ACC112 (cell line): ENCODE measurements at regions not wholly inside any gene's neighbourhood (a gene's known extent, or its start where the extent isn't known, plus 50 kb on each side); places are given as distances from the start of the nearest gene placed in this dataset.
"Not testable (repeated sequence)": the region's sequence is repeated elsewhere in the genome, so short reads cannot be mapped to it uniquely, and the experiment has no call there.

ENCODE experiments used
- H2AFZ ChIP-seq: fragments of 200-600 bp; sonication (generic); one replicate; pipeline ENCODE4 v1.6.0; 2017; ENCODE audit warnings: antibody characterized with exemption, low read length; ENCODE audit not compliant: unreplicated experiment
- H3K27ac ChIP-seq: fragments of 200-600 bp; sonication (generic); 2 replicates; pipeline ENCODE4 v1.5.1; 2014; ENCODE audit warnings: low read depth, mild to moderate bottlenecking, antibody characterized with exemption, low read length, moderate library complexity
- H3K27me3 ChIP-seq: fragments of 200-600 bp; sonication (generic); 2 replicates; pipeline ENCODE4 v1.6.1; 2014; ENCODE audit warnings: mild to moderate bottlenecking, antibody characterized with exemption, low read length, moderate library complexity, mixed read lengths; ENCODE audit not compliant: insufficient read depth
- H3K36me3 ChIP-seq: fragments of 200-600 bp; sonication (generic); 2 replicates; pipeline ENCODE4 v1.6.1; 2016; ENCODE audit warnings: mild to moderate bottlenecking, antibody characterized with exemption, low read length, moderate library complexity, mixed read lengths; ENCODE audit not compliant: insufficient read depth
- H3K4me1 ChIP-seq: fragments of 200-600 bp; sonication (generic); one replicate; pipeline ENCODE4 v1.6.1; 2016; ENCODE audit warnings: low read length, mixed read lengths; ENCODE audit not compliant: insufficient read depth, unreplicated experiment, control insufficient read depth
- H3K4me3 ChIP-seq: fragments of 200-600 bp; sonication (generic); 2 replicates; pipeline ENCODE4 v1.5.1; 2014; ENCODE audit warnings: mild to moderate bottlenecking, low read depth, low read length
- H3K79me2 ChIP-seq: fragments of 200-600 bp; sonication (generic); one replicate; pipeline ENCODE4 v1.6.0; 2016; ENCODE audit warnings: low read length; ENCODE audit not compliant: control insufficient read depth, unreplicated experiment, insufficient read depth

- Histone ChIP-seq H3K4me3 (no peak overlapping the region), H3K4me1 (no peaks in the 10 kb centered on the region), H3K79me2 (no peaks in the 10 kb centered on the region), H2AFZ (no peak overlapping the region), H3K27ac (no peak overlapping the region), H3K27me3 (no peaks in the 10 kb centered on the region), H3K36me3 (no peaks in the 10 kb centered on the region)
These were observed 822.9 kb downstream of the BRD1 start for GRCh38 chr22:49004484-49005399.

GRCh38 chr22:48997605-48998004 is 830.1 kb downstream of the BRD1 start:
- not testable (repeated sequence) for H2AFZ ChIP-seq, H3K36me3 ChIP-seq, H3K27ac ChIP-seq, H3K27me3 ChIP-seq, H3K79me2 ChIP-seq, H3K4me1 ChIP-seq, H3K4me3 ChIP-seq

- H3K79me2 ChIP-seq, result no peaks in the 10 kb centered on the region
- H3K4me1 ChIP-seq, result no peaks in the 10 kb centered on the region
- no peaks in the 10 kb centered on the region for H3K36me3 ChIP-seq
- no peak overlapping the region for H3K27ac ChIP-seq
- no peaks in the 10 kb centered on the region for H3K27me3 ChIP-seq
- H3K4me3 ChIP-seq, result no peak overlapping the region
- no peak overlapping the region for H2AFZ ChIP-seq
These were observed 834.0 kb downstream of the BRD1 start for GRCh38 chr22:48993655-48994054.

DNA sequence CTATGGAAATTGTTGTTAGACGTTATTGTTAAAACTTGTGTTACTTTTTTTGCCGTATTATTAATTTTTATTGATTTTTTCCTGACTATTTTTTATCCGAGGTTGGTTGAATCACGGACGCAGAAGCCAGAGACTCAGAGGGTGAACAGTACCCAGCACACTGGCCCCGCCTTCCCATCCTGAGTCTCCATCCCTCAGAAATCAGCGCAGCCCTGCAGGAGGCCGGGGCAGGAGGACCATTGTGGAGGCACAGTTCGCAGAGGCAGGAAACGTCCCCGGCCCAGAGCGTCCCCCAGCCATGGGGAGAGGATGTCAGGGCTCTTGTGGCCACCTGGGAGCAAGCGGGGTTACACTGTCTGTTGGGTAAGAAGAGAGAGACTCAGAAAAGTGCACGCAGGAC is 843.0 kb downstream of the BRD1 start:
- Histone ChIP-seq H3K27ac (no peak overlapping the region), H3K4me1 (no peaks in the 10 kb centered on the region), H3K4me3 (no peak overlapping the region), H3K36me3 (no peaks in the 10 kb centered on the region), H2AFZ (no peak overlapping the region), H3K79me2 (no peaks in the 10 kb centered on the region), H3K27me3 (no peaks in the 10 kb centered on the region)

DNA sequence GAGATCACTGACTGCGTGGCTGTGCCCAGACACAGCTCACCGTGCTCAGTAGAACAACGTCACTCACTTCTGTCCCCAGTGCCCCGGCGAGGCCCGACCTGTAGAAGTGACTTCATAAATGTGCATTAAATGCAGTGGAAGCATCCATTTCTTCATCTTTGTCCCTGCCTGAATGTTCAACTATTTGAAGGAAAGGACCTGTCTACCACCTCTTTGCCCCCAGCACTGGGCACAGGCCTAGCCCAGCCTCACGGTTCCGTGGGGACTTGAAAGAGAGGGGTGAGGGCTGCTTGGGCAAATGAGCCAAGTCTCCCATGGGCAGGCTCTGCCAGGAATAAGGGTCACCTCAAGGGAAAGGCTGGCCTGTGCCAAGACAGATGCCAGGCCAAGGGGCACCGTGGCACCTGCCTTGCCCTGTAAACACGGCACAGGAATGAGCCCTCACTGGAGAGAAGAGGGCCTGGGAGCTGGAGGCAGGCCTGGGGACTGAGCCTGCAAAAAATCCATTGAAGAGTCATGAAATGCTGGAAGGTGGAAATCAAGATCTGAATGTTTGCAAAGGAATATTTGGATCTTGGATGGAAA is 845.3 kb downstream of the BRD1 start:
- H3K4me3 ChIP-seq, result no peak overlapping the region
- no peak overlapping the region for H3K27ac ChIP-seq
- H3K4me1 ChIP-seq, result no peaks in the 10 kb centered on the region
- H3K27me3 ChIP-seq, result no peaks in the 10 kb centered on the region
- H3K79me2 ChIP-seq, result no peaks in the 10 kb centered on the region
- H3K36me3 ChIP-seq, result no peaks in the 10 kb centered on the region
- no peak overlapping the region for H2AFZ ChIP-seq

GRCh38 chr22:48981371-48982061 is 846.2 kb downstream of the BRD1 start:
- Histone ChIP-seq H3K79me2 (no peaks in the 10 kb centered on the region), H3K4me1 (no peaks in the 10 kb centered on the region), H3K36me3 (no peaks in the 10 kb centered on the region), H2AFZ (no peak overlapping the region), H3K27me3 (no peaks in the 10 kb centered on the region), H3K27ac (no peak overlapping the region), H3K4me3 (no peak overlapping the region)

GRCh38 chr22:48980918-48981317 is 846.8 kb downstream of the BRD1 start:
- Histone ChIP-seq H2AFZ (no peak overlapping the region), H3K27ac (no peak overlapping the region), H3K27me3 (no peaks in the 10 kb centered on the region), H3K4me3 (no peak overlapping the region), H3K4me1 (no peaks in the 10 kb centered on the region), H3K36me3 (no peaks in the 10 kb centered on the region), H3K79me2 (no peaks in the 10 kb centered on the region)

DNA sequence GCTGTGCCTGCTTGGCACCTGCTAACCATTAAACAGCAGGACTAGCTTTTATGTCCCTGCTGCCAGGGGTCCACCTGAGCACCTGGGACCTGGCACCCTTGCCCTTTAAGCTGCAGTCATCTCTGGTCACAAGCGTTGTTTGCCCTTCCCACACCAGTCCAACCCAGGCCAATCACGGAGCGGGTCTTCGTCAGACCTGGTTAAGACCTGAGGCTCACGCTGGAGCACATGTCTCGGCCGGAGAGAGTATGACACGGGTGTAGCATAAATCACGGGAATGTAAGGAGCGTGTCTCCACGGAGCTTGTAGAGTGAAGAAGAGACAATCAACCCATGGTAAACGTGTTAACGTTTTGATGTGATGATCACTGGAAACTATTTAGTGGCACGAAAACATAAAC is 847.3 kb downstream of the BRD1 start:
- H3K79me2 ChIP-seq, result no peaks in the 10 kb centered on the region
- no peak overlapping the region for H3K27ac ChIP-seq
- no peak overlapping the region for H2AFZ ChIP-seq
- no peaks in the 10 kb centered on the region for H3K36me3 ChIP-seq
- no peaks in the 10 kb centered on the region for H3K27me3 ChIP-seq
- H3K4me1 ChIP-seq, result no peaks in the 10 kb centered on the region
- H3K4me3 ChIP-seq, result no peak overlapping the region

- Histone ChIP-seq H3K4me1 (no peaks in the 10 kb centered on the region), H3K27me3 (no peaks in the 10 kb centered on the region), H3K36me3 (no peaks in the 10 kb centered on the region), H2AFZ (no peak overlapping the region), H3K4me3 (no peak overlapping the region), H3K27ac (no peak overlapping the region), H3K79me2 (no peaks in the 10 kb centered on the region)
These were observed 848.2 kb downstream of the BRD1 start for GRCh38 chr22:48979482-48979881.

DNA sequence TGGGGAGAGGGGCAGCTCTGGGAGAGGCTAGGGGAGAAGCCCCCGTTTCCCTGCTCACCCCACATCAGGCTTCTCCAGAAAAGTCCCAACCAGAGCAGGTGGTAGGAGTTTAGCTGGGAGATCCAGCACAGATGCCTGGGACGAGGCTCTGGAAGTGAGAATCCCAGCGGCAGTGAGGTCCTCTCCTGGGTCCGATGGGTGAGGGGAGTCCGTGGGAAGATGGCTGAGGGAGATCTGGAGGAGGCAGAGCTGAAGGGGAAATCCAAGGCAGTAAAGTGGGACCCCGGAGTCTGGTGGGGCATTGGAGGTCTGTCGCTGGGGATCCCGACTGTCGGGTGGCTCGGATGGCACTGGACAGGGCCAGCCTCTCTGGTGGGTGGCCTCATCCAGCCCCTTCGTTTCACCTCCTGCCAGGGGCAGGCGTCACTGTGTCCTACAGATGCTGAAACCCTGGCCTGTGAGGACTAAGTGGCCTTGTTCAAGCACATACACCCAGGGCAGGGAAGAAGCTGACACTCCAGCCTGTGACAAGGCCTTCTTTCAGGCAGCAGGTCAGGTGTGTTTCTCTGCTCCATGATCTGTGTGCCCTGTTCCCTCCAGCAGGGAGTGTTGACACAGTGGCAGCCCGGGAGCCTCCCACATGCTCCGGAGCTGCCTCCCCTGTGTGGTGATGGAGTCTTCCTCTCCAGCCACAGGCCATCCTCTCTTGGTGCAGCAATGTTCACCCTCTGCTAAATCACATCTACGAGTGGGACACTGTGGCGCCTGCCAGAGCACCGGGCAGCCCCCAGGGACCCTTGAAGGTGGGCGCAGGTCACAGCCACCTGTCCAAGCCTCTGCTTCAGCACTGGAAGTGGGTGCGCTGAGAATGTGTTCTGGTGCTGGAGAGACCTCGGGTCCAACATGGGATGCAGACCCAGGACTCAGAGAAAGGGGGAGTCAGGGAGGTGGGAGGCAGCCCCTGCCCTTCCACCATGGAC is 850.8 kb downstream of the BRD1 start:
- Histone ChIP-seq H3K4me1 (no peaks in the 10 kb centered on the region), H3K79me2 (no peaks in the 10 kb centered on the region), H3K27me3 (no peaks in the 10 kb centered on the region), H3K27ac (no peak overlapping the region), H3K36me3 (no peaks in the 10 kb centered on the region), H2AFZ (no peak overlapping the region), H3K4me3 (no peak overlapping the region)
